Hematopoietic multipotent progenitor cell treated with erythropoietin and hydrocortisone succinate and interleukin-3 and kit ligand, for 4 days (in vitro differentiated cells): ENCODE measurements at regions not wholly inside any gene's neighbourhood (a gene's known extent, or its start where the extent isn't known, plus 50 kb on each side); places are given as distances from the start of the nearest gene placed in this dataset.

Experiments used
- DNase-seq: peaks from one replicate; pipeline ENCODE4 v3.0.0-alpha.2; 2015

- DNase-seq, result no peak
These were observed 421.2 kb upstream of the DAB1 start for GRCh38 chr1:57845041-57845440.

DNA sequence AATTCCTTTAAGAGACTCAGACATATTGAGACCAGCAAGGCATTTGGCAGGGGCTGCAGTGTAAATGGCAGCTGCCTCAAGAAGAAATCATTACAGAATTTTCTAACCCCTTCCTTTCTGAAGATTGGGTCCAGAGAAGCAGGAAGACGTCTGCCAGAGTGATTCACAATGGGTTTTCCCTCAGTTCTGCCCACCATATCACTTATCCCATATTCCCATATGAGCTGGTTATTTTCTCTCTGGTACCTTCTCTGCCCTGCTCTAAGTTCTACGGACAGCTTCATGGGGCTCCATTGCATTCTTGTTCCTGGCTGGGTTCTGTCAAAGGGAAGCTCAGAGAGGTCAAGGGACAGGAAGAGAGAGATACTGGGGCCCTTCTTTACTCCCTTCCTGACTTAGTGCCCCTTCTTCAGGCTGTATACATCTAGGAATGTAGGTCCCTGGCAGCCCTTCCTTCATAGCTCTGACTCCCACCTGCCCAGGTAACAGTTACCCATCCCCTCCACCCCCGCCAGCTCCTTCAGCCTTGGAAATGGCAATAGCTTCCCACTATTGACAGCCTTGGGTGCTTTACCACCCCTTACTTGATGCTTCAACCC is 420.6 kb upstream of the DAB1 start:
- no peak for DNase-seq

GRCh38 chr1:57843760-57844159 is 419.9 kb upstream of the DAB1 start:
- no peak for DNase-seq

- DNase-seq, result no peak
These were observed 415.7 kb upstream of the DAB1 start for GRCh38 chr1:57839526-57839925.

GRCh38 chr1:57839067-57839466 is 415.2 kb upstream of the DAB1 start:
- DNase-seq, result no peak

DNA sequence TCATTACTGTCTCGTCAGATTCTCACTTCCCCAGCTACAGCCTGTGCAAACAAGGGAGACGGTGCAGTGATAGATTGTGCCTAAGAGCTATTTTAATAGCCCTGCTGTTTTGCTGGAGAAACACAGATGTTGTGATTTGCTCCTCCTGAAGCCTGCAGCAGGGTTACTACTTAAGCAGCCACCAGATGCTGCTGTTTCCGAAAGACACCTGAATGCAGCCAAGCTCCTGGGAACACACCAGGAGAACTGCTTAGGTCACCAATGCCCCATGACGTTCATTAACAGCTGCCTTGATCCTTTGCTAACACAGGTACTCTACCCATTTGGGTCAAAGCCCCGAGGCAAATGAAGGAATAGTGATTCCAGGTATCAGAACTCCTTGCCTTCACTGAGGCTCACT is 411.8 kb upstream of the DAB1 start:
- DNase-seq, result no peak

DNA sequence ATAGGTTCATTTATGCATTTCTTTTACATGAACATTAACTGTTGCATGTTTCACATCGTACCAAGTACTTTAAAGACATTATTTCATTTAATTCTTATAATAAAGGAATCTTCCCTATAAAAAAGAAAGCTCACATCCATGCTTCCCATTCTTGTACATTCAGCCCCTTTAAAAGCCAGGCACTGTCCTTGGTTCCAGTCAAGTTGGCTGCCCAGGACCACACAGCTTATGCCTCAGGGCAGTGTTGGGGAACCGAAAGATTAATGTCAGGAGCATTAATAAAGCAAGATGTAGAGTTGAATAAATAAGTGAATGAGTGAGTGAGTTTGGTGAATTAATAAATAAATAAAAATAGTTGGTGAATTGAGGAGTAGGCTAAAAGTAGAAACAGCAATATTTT is 409.4 kb upstream of the DAB1 start:
- no peak for DNase-seq

GRCh38 chr1:57832612-57833011 is 408.8 kb upstream of the DAB1 start:
- DNase-seq, result no peak

DNA sequence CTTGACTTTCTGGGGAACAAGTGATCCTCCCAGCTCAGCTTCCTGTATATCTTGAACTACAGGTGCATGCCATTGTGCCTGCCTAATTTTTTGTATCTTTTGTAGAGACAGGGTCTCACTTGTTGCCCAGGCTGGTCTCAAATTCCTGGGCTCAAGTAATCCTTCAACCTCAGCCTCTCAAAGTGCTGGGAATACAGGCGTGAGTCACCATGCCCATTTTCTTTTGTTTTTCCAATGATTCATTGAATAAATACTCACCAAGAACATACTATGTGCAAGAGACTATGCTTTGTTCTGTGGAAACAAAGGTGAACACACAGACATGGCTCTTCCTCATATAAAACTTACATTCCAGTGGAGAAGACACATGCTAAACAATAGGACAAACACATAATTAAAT is 407.8 kb upstream of the DAB1 start:
- no peak for DNase-seq

GRCh38 chr1:57826535-57826934 is 402.7 kb upstream of the DAB1 start:
- no peak for DNase-seq

- no peak for DNase-seq
These were observed 400.7 kb upstream of the DAB1 start for GRCh38 chr1:57824535-57824934.

GRCh38 chr1:57820356-57821095 is 396.7 kb upstream of the DAB1 start:
- DNase-seq, result no peak

GRCh38 chr1:57819893-57820292 is 396.0 kb upstream of the DAB1 start:
- DNase-seq, result no peak

- no peak for DNase-seq
These were observed 379.7 kb upstream of the DAB1 start for GRCh38 chr1:57803586-57803985.

DNA sequence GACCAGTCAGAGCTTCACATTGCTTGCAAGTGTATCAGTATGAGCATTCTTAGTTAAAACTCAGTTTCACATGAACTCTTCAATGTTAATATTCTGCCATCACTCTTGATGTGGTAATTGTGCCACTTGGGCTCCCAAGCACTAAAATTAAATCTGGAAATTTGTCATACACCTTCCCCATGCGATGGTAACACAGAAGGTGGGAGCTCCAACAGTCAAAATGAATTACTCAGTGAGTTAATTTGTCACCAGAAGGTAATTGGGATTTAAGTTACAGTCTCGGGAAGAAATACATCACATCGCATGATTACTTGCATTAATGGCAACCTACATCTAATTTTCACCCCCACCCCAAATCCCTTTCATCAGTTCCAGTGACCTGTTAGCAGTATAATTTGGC is 376.5 kb upstream of the DAB1 start:
- no peak for DNase-seq

GRCh38 chr1:57799490-57800115 is 375.7 kb upstream of the DAB1 start:
- DNase-seq, result no peak

- DNase-seq, result no peak
These were observed 374.7 kb upstream of the DAB1 start for GRCh38 chr1:57798543-57798942.

DNA sequence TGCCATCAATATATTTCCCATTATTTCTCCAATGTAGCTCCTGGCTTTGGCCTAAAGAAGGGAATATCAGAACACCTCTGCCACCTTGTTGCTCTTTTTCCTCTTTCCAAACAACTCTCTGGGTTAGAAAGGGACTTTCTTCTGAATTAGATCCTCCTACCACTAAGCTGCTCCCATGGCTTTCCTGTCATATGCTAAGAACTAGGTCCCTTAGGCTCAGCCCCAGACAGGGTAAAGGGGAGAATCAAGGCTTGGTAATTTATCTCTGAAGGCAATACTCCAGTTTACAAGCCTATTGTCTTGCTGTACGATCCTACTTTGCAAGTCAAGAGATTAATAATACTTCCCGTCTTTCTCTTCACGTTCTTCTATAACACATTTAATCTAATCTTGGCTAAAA is 373.2 kb upstream of the DAB1 start:
- DNase-seq, result no peak

GRCh38 chr1:57796616-57797015 is 372.8 kb upstream of the DAB1 start:
- DNase-seq, result no peak

DNA sequence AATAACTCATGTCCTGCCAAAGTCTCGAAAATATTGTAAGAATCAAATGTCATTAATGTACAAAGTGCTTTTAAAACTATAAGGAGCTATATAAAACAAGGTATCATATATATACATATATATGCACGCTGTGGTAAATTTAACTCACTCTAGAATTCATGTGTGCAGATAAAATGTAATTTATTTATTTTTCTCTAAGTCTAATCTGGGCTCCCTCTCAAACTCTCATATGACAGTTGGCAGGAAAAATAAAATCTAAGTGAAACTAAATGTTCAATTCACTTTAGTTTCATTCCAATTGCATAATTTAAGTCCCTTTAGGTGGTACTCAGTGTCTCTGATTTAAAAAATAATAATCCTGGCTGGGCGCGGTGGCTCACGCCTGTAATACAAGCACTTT is 372.0 kb upstream of the DAB1 start:
- DNase-seq, result no peak

DNA sequence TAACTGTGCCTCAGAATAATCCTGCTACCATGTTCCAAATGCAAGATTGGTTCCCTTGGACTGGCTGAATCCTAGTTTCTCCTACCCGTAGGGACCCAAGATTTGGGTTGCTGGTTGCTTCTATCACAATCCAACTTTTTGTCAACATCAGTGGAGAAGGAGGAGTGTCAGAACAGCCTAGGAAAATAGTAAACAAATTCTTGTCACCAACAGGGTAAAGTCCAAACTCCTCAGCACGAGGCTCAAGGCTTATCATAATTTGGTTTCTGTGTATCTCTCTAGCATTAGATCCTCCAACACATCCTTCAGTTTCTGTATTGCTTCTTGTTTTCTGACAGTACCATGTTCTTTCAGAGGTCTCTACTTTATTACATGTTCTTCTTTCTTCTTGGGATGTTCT is 370.2 kb upstream of the DAB1 start:
- DNase-seq, result no peak

GRCh38 chr1:57791497-57791896 is 367.6 kb upstream of the DAB1 start:
- no peak for DNase-seq

GRCh38 chr1:57789936-57790335 is 366.1 kb upstream of the DAB1 start:
- DNase-seq, result peak; percentile 63

DNA sequence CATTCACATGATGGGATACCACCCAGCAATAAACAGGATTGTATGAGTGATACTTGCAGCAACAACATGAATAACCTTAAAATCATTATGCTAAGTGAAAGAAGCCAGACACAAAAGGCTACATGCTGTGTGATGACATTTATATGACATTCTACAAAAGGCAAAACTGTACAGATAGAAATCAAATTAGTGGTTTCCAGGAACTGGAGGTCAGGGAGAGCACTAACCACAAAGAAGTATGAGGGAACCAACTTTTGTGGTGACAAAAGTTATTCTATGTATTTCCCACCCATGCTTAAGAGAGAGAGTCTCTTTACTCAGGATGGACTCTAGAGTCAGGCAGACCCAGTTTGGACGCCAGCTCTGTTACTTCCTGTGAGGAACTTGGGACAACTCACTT is 364.5 kb upstream of the DAB1 start:
- peak; percentile 50 for DNase-seq

DNA sequence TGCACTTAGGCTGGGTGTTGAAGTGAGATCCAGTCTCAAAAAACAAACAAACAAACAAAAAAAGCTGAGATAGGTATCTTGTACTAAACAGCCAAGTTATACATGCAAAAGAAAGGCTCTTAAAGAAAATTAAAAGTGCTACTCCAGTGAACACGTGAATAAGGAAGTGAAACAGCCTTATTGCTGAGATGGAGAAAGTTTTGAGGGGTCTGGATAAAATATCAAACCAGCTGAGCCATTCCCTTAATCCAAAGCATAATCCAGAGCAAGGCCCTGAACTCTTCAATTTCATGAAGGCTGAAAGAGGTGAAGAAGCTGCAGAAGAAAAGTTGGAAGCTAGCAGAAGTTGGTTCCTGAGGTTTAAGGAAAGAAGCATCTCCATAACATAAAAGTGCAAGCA is 360.5 kb upstream of the DAB1 start:
- no peak for DNase-seq
